ENCODE measurements at regions not wholly inside any gene's neighbourhood (a gene's known extent, or its start where the extent isn't known, plus 50 kb on each side); places are given as distances from the start of the nearest gene placed in this dataset.

DNA sequence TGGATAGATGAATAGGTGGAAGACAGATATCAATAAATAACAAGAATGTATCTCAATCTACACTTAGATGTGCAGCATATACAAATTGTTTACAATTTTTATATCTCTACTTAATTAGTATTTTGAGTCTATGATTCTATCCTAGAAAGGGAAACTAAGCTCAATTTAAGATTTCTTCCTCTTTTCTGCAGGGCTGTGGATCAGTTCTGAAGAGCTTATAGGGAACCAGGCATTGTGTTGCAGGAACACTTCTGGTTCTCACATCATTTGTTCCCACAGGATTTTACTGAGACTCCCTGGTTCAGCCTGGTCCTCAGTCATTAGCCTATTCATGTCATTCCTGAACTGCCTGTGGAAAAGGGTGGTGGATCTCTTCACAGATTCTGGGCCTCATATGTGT lies 105.8 kb downstream of the TNFSF18 start:
- FAIRE-seq = no peak
- no peak for DNase-seq (ENCODE audit: insufficient read length, low spot score)

DNA sequence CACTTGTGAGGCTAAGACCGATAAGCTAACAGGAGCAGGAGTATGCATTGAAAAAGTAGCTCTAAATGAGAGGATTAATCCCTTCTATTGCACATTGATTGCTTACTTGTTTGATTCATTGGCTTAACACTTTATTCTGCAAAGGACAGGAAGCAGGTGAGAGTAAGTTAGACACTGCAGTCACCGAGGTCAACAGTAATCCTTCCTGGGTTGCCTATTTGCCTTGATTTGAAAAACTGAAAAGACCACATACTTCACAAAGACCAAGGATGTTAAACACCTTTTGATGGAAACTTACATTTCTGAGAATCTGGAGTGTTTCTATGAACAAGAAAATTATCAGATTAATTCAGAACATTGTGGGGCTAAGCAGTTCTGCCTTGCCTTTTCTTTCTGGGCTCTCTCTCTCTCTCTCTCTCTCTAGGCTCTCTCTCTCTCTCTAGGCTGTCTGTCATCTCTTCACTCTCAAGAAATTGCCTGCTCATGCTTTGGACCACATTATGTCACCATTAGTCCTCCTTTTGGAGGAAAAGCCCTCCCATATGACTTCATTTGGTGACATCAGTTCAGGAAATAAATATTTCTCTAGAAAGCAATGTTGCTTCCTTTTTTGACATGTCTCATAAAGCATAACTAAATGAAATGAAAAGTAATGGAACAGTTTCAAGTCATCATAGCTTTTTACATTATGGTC lies 103.8 kb downstream of the TNFSF18 start:
- FAIRE-seq (no peak), DNase-seq (ENCODE audit: insufficient read length, low spot score) (no peak)

GRCh38 chr1:172948457-172948856 lies 102.3 kb downstream of the TNFSF18 start:
- no peak for DNase-seq (ENCODE audit: insufficient read length, low spot score)
- peak; percentile 99 for FAIRE-seq

- DNase-seq (ENCODE audit: insufficient read length, low spot score) = no peak
- no peak for FAIRE-seq
These were observed 101.6 kb downstream of the TNFSF18 start for GRCh38 chr1:172949096-172949495.

- no peak for FAIRE-seq
- no peak for DNase-seq (ENCODE audit: insufficient read length, low spot score)
These were observed 100.2 kb downstream of the TNFSF18 start for GRCh38 chr1:172950528-172950927.

DNA sequence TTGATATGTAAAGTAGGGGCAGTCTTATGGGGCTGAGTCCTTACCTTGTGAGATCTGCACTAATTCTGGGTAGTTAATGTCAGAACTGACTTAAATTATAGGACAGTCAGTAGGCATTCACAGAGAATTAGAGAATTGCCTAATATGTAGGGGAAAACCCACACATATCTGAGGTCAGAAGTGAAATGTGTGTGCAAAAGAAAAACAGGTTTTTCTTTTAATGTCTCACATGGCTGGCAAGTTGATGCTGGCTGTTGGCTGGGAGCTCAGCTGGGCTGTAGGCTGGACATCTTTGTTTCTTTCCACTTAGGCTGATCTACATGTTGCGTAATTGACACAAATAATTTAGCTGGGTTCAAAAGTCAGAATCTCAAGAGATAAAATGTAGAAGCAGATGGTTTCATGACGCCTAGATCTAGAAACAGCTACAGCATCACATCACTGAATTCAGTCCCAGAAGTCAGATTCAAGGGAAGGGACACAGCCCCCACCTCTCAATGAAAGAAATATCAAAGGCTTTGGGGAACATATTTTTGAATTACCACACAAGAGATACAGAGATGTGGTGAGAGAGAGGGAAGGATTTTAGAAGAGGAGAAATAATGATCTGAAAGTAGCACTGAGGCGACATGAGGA lies 98.9 kb downstream of the TNFSF18 start:
- FAIRE-seq (peak; percentile 40), DNase-seq (ENCODE audit: insufficient read length, low spot score) (no peak)

GRCh38 chr1:172952516-172952915 lies 98.2 kb downstream of the TNFSF18 start:
- FAIRE-seq = no peak
- DNase-seq (ENCODE audit: insufficient read length, low spot score) = no peak

DNA sequence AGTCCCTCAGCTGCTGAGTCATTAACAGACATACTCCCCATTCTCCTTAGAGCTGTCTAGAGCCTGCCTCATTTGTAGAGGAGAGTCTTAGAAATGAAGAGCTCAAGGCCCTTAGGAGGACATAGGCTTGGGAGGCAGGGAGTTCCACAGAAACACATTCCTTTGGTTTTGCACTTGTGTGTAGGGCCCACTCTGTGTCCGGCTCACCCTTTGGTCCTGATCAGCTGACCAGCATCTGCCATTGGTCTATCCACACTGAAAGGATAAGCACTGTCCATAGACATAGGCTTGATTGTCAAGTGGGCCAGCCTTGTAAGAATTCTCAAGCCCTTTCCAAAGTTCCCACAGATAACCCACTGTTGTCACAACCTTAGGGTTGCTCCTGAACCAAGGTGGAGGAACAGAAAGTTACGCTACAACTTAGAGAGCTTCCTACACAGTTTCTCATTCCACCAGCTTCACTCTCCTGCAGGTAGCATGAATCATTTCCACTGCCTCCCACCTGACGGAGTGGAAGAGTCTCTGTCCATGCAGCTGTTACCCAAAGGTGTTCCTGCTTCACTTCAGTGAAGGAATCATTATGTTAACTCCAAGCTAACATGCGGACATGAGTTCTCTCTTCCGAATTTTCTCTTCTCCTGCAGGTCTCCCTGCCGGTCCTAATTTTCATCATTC lies 96.1 kb downstream of the TNFSF18 start:
- FAIRE-seq = peak; percentile 31
- DNase-seq (ENCODE audit: insufficient read length, low spot score) = no peak

DNA sequence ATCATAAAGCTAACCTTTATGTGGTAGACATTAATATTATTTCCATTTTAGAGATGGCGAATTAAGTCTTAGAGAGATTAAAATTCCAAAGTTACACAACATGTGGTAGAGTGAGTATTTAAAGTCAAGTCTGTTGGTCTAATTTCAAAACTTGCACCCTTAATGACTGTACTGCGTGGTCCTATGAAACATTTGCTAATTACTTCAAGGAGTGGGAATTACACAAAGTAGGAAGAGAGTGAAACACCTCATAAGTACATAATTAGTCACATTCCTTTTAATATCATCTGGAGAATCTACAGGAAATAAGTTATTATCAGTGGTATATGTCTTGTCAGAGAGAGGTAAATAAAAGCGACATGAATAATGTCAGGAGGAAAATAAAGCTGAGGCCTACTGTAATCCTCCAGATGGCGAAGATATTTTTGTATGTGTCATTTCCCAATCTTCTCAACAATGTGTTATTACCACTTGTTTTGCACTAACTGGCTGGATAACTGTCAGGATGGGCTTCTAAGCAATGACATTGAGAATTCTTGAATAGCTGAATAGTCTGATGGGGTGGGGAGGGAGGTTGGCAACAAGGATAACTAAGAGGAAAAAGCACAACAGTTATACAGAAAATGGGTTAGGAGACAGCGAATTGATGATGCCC lies 95.5 kb downstream of the TNFSF18 start:
- FAIRE-seq (peak; percentile 52), DNase-seq (ENCODE audit: insufficient read length, low spot score) (peak; percentile 75)

DNA sequence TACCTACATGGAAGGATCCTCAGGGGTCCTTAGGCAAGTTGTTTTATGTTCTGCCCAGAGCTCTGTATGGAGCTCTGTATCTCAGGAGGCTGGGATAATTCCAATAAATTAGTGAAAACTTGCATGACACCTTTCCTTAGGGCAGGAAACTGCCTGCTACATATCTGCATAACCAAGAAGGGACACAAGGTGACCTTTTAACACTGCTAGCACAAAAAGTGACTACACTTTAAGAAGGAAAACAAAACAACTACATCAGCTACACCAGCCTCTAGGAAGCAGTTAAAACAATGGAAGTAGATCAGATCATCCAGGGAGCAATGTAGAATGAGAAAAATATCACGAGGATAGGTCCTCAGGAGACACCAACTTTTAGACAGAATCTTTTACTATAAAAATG lies 93.9 kb downstream of the TNFSF18 start:
- no peak for FAIRE-seq
- no peak for DNase-seq (ENCODE audit: insufficient read length, low spot score)

- DNase-seq (ENCODE audit: insufficient read length, low spot score) = no peak
- FAIRE-seq = no peak
These were observed 93.2 kb downstream of the TNFSF18 start for GRCh38 chr1:172957491-172957890.

DNA sequence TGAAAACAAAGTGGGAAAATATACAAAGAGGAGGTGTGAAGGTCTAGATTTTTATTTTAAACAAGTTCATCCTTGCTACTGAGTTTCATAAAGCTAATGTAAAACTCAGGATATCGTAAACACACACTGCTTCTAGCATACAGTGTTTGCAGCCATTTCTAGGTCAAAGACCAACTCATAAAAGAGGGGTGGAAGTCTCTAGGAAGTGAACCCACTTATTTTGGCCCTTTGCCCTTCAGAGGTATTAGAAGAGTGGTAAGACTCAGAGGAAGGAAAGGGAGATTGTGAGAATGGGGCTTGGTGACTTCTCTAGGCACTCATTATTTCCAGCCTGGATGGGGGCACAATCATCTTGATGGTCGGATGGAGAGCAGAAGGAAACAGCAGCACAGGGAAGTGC lies 91.2 kb downstream of the TNFSF18 start:
- DNase-seq (ENCODE audit: insufficient read length, low spot score) (no peak), FAIRE-seq (no peak)

DNA sequence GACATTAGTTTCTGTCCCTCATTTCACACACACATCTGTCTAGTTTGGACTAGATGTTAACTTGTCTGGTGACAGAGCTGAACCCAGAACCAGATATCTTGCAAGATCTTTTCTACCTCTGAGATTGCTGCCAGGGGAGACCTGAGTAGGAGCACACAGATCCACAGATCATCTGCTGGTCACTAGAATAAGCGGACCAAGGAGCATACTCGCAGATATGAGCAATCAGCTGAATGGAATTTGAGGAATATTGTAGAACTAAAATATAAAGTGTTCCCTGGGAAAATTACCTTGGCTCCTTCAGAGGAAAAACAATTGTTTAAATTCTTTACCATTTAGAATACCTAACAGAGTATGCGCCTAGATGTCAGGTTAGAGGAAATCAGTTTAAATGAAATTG lies 90.7 kb downstream of the TNFSF18 start:
- DNase-seq (ENCODE audit: insufficient read length, low spot score) = no peak
- peak; percentile 63 for FAIRE-seq

DNA sequence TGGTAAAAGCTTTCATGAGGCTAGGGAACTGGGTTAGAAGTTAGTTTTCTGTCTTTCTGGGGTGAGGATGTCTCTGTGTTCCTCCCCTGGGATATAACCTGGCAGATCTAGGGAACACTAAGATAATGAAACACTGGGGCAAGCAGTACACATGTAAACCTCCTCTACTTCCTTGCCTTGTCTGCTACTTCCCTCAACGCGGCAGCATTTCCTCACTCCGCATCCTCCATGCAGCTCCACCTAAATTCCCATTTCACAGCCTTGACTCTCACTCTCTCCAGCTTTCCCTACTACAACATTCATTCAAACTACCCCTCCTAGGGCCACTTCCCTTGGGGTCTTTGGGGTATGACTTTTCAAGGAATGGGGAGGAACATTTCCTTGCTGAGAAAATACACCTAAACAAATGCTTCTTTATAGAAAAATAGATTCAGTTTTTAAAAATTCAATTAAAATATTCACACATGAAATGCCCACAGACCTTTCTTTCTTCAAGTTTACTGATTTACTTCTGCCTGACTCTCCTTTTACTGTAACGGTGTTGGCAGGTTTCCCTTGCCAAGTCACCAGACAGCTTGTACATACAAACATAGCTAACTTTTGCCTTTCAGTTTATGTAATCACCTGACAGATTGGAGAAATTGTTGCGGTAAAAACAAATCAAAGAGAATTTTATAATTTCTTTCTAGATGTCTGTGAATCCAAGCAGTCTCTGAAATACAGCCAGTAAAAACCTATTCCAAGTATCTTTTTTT lies 90.1 kb downstream of the TNFSF18 start:
- FAIRE-seq = no peak

DNA sequence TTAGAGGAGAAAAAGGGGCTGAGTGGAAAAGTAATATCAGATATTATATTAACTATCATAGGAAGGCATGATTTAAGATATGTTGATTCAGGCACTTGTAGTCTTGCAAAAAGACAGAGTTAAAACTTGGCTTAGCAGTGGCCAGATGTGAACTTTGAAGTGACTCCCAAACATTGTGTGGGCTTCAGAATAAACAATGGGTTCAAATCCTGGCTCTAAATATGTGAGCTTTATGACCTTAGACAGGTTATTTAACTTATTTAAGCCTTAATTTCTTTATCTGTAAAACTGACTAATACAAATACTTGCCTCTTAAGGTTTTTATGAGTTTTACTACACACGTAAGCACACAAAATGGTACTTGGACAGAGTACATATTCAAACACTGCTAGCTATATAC lies 85.9 kb downstream of the TNFSF18 start:
- FAIRE-seq = no peak

More for the DNA sequence above, 90.1 kb downstream of the TNFSF18 start:
- no peak for DNase-seq (ENCODE audit: insufficient read length, low spot score)

GRCh38 chr1:172966844-172967540 lies 83.7 kb downstream of the TNFSF18 start:
- FAIRE-seq = no peak

More for the DNA sequence above, 85.9 kb downstream of the TNFSF18 start:
- DNase-seq (ENCODE audit: insufficient read length, low spot score) = no peak

DNA sequence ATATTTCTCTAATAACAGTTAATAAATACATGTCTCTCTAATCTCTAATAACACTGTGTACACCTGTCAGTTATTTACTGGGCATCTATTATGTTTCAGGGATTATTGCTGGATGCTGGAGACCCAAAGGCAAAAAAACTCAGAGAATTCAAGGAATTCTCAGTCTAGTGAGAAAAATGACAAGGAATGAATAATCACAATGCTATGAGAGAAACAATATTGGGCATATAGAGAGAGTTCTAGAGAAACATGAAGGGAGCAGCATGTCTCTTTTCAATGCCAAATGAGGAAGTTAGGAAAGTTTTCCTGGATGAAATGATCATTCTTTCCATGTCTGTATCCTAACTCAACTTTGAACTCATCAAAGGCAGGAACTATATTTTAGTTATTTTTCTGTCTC lies 82.8 kb downstream of the TNFSF18 start:
- DNase-seq (ENCODE audit: insufficient read length, low spot score) (no peak), FAIRE-seq (no peak)

More at GRCh38 chr1:172966844-172967540, 83.7 kb downstream of the TNFSF18 start:
- DNase-seq (ENCODE audit: insufficient read length, low spot score) = no peak

- no peak for DNase-seq (ENCODE audit: insufficient read length, low spot score)
- peak; percentile 51 for FAIRE-seq
These were observed 81.1 kb downstream of the TNFSF18 start for GRCh38 chr1:172969611-172970010.

GRCh38 chr1:172970186-172970585 lies 80.6 kb downstream of the TNFSF18 start:
- FAIRE-seq (no peak), DNase-seq (ENCODE audit: insufficient read length, low spot score) (no peak)

- DNase-seq (ENCODE audit: insufficient read length, low spot score) (no peak), FAIRE-seq (peak; percentile 40)
These were observed 79.5 kb downstream of the TNFSF18 start for GRCh38 chr1:172971241-172971640.
